ENCODE measurements at regions not wholly inside any gene's neighbourhood (a gene's known extent, or its start where the extent isn't known, plus 50 kb on each side); places are given as distances from the start of the nearest gene placed in this dataset.
A peak's percentile ranks its signal among the peaks of the same experiment; 100 is the strongest.
"Not testable (repeated sequence)": the region's sequence is repeated elsewhere in the genome, so short reads cannot be mapped to it uniquely, and the experiment has no call there.

- DNase-seq (ENCODE audit: low read depth) = not testable (repeated sequence)
- peak overlapping the region; percentile 51 for H3K4me3 ChIP-seq (ENCODE audit: low read depth, low read length)
These were observed 100.9 kb downstream of the TMEM121 start for GRCh38 chr14:105627287-105627686.

GRCh38 chr14:105627701-105628100, 101.3 kb downstream of the TMEM121 start:
- TF ChIP-seq CTCF (IDR thresholded peaks at IDR 0.05; ENCODE audit: insufficient read depth, low read depth, low read length, missing control alignments) = no peak
- H3K4me3 ChIP-seq (ENCODE audit: low read depth, low read length) = no peak overlapping the region; the same call in 1 of the 2 replicates
- DNase-seq (ENCODE audit: low read depth) = no peak

GRCh38 chr14:105628126-105628525, 101.7 kb downstream of the TMEM121 start:
- not testable (repeated sequence) for DNase-seq (ENCODE audit: low read depth)
- H3K4me3 ChIP-seq (ENCODE audit: low read depth, low read length) = peak overlapping the region; percentile 15; the same call in 1 of the 2 replicates

GRCh38 chr14:105628531-105629067, 102.2 kb downstream of the TMEM121 start:
- DNase-seq (ENCODE audit: low read depth); H3K4me3 ChIP-seq (ENCODE audit: low read depth, low read length): not testable (repeated sequence)

GRCh38 chr14:105629091-105629885, 102.9 kb downstream of the TMEM121 start:
- DNase-seq (ENCODE audit: low read depth) = peak; percentile 47
- H3K4me3 ChIP-seq (ENCODE audit: low read depth, low read length) = peak overlapping the region; percentile 18; the same call in 1 of the 2 replicates

- no peak for DNase-seq (ENCODE audit: low read depth)
- no peak overlapping the region; the same call in 1 of the 2 replicates for H3K4me3 ChIP-seq (ENCODE audit: low read depth, low read length)
- no peak for TF ChIP-seq CTCF (IDR thresholded peaks at IDR 0.05; ENCODE audit: insufficient read depth, low read depth, low read length, missing control alignments)
These were observed 103.5 kb downstream of the TMEM121 start for GRCh38 chr14:105629886-105630215.

- not testable (repeated sequence) for DNase-seq (ENCODE audit: low read depth); H3K4me3 ChIP-seq (ENCODE audit: low read depth, low read length)
These were observed 104.0 kb downstream of the TMEM121 start for GRCh38 chr14:105630293-105630934.

- DNase-seq (ENCODE audit: low read depth); H3K4me3 ChIP-seq (ENCODE audit: low read depth, low read length): not testable (repeated sequence)
These were observed 104.8 kb downstream of the TMEM121 start for GRCh38 chr14:105630935-105631779.

GRCh38 chr14:105632010-105632409, 105.6 kb downstream of the TMEM121 start:
- no peak for TF ChIP-seq CTCF (IDR thresholded peaks at IDR 0.05; ENCODE audit: insufficient read depth, low read depth, low read length, missing control alignments)
- DNase-seq (ENCODE audit: low read depth) = no peak
- no peak overlapping the region for H3K4me3 ChIP-seq (ENCODE audit: low read depth, low read length)

GRCh38 chr14:105633596-105633995, 107.2 kb downstream of the TMEM121 start:
- not testable (repeated sequence) for DNase-seq (ENCODE audit: low read depth); H3K4me3 ChIP-seq (ENCODE audit: low read depth, low read length)
